NCI-H748 (cell line): ENCODE measurements at regions not wholly inside any gene's neighbourhood (a gene's known extent, or its start where the extent isn't known, plus 50 kb on each side); places are given as distances from the start of the nearest gene placed in this dataset.
A peak's percentile ranks its signal among the peaks of the same experiment; 100 is the strongest.
"Not testable (repeated sequence)": the region's sequence is repeated elsewhere in the genome, so short reads cannot be mapped to it uniquely, and the experiment has no call there.

Experiments
- DNase-seq: peaks from one replicate; lab custom pipeline; 2025; ENCODE audit not compliant: unreplicated experiment; lab: John Stamatoyannopoulos, UW

GRCh38 chr5:23718564-23718963 lies 211.2 kb downstream of the PRDM9 start:
- DNase-seq, result no peak

DNA sequence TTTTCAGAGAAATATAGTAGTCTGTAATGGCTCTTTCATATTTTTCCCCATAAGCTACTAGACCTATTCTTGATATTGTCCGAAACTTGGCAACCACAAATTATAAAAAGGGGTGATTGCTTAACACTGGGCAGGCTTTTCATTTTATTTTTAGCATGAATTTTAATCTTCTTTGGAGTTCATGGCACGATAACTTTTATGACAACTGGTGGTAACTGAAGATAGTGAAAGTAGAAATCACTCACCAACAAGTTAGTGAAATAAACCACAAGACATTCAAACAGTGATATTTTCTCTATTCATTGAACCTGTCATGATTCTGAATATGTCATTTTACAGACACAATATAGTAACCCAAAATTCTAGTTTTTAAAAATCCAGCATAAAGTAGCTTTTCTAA lies 213.9 kb downstream of the PRDM9 start:
- no peak for DNase-seq

DNA sequence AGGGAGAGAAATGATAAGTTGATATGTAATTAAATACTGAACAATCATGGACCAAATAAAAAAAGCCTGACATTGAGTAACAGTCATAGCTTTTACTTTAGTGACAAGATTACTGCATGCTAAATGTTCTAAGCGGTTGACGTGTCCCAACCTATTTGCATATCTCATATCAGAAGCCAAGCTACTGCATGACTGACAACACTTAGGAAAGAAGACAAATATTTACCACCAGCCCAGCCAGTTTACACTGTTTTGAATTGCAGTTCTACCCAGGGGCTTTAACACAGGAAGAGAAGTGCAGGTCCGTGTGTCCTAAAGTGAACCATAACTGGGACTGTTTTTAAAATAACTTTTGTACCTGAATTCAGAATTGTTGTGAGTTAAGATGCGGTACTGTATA lies 219.9 kb downstream of the PRDM9 start:
- peak; percentile 96 for DNase-seq

DNA sequence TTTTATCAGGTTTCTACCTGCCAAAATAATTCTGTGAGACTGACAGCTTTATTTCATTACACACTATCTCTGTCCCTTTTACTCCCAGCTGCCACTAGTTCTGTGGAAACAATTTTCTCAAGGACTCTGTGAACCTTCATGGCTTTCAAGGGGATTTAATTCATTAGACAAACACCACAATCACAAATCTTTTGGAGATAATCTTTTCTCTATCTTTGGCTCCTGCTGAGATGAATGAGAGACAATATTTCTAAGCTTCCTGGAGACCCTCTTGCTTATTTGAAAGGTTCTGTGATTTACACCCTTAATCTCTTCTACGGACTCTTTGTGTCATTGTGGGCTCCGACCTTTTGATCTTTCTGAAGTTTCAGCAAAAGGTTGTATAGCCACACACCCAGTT lies 222.6 kb downstream of the PRDM9 start:
- no peak for DNase-seq

GRCh38 chr5:23740029-23740428 lies 232.6 kb downstream of the PRDM9 start:
- DNase-seq, result peak; percentile 72

DNA sequence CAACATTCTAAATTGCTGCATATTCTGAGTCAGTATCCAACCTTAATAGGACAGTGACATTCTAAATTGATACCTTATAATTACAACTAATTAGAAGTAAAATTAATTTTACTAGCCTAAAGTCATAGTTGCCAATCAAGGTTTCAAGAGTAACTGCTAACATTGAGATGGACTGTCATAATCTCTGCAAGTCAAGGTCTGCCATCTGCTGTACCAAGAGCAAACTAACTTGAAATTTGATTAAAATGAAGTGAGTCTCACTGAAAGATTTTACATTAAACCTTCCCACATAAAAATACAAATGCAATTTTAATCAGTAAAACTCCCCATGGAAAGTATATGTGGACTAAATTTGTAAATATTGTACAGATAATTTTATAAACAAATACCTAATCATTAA lies 235.3 kb downstream of the PRDM9 start:
- DNase-seq, result peak; percentile 25

DNA sequence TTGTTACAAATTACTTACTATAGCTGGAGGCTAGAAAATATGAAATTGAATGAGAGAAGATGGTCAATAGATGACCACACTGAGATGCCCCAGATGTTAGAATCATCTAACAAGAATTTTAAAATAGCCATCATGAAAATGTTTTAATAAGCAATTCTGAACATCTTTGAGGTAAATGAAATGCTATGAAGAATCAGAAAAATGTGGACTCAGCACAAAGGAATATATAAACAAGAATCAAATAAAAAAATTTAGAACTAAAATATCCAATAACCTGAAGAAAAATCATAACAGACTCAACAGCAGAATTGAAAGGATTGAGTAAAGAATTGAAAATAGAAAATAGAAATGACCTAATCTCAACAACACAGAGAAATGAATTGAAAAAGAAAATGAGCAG lies 248.5 kb downstream of the PRDM9 start:
- DNase-seq, result no peak

DNA sequence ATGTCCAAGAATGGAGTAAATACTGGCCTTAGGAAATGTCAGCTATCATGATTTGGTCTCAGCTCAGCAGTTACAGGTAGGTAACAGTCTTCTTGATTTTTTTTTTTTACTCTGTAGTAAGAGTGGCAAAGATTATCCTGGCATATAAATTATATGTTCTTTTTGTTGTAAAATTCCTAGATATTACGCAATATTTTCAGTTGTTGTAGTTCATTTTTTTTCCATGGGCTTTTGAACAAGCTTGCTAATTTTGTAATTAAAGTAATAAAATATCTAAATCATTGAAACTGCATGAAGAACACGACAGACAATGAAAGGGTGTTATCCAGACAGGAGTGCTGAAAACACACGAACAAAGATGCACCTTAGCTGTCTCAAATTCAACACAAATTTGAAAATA lies 249.4 kb downstream of the PRDM9 start:
- DNase-seq, result no peak

DNA sequence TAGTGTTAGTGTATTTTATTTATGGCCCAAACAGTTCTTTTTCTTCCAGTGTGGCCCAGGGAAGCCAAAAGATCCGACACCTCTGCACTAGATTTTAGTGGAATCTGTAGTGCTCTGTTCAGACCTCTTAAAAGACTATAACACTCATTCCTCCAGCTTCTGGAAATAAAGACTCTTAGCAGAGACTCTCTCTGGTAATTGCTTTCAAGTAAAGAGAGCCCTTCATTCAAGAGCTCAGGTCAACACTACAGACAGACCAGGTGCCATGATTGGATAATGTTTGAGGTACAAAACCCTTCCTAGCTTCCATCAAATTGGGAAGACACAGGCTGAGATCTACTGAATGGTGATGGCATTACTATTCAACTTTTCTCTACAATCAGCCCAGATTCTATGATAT lies 255.8 kb downstream of the PRDM9 start:
- DNase-seq, result no peak

GRCh38 chr5:23776684-23777083 lies 269.3 kb downstream of the PRDM9 start:
- DNase-seq, result no peak

GRCh38 chr5:23800307-23800706 lies 292.9 kb downstream of the PRDM9 start:
- peak; percentile 51 for DNase-seq

- peak; percentile 71 for DNase-seq
Measured at GRCh38 chr5:23820765-23821471, 313.5 kb downstream of the PRDM9 start.

- no peak for DNase-seq
Measured at GRCh38 chr5:23823521-23823920, 316.1 kb downstream of the PRDM9 start.

GRCh38 chr5:23825196-23825595 lies 317.8 kb downstream of the PRDM9 start:
- DNase-seq, result no peak

DNA sequence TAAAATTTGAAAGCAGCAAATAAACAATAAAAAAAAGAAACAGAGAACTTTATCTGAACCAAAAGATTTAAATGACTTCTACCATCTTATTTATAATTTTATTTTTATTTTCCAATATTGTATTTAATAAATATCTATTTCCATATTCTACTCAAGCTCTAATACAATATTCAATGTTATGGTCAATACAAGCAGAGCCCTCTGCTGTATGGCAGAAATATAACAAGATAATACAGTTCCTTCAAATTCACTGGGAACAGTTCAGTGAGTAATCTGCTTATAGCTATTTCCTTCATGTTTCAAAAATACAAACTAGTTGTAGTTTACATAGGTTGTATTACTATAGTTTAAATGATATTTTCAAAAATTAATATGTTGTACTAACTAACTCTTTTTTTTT lies 332.7 kb downstream of the PRDM9 start:
- no peak for DNase-seq

DNA sequence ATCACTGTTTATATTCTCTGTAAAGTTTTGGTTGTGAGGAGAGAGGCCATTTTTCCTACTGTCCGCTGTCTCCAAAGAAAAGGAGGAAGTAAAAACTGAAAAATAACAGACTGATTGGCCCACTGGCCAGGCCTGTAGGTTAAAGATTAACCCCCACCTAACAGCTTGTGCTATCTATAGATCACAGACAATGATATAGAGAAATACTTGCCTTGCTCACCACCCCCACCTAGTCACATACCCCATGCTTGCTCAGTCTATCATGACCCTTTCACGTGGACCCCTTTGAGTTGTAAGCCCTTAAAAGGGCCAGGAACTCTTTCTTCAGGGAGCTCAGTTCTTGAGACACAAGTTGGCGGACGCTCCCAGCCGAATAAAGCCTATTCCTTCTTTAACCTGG lies 357.4 kb downstream of the PRDM9 start:
- no peak for DNase-seq

DNA sequence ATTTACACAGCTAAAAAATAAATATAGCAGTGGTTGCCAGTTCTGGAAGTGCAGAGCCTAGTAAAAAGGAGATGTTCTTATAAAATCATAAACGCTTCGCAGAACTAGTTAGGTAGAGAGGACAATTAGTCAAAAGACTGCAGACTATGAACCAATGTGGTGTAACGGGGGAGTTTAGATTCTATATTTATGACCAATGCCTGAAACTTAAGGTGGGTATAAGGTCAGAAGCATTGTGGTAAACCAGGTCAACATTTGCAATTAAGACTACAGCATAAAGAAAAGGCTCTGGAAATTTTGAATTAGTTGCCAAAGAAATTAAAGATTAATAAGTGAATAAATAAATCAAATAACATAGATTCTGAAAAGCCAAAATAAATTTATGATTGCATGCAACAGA lies 370.4 kb downstream of the PRDM9 start:
- DNase-seq, result no peak

- DNase-seq, result no peak
Measured at GRCh38 chr5:23884405-23885031, 377.1 kb downstream of the PRDM9 start.

DNA sequence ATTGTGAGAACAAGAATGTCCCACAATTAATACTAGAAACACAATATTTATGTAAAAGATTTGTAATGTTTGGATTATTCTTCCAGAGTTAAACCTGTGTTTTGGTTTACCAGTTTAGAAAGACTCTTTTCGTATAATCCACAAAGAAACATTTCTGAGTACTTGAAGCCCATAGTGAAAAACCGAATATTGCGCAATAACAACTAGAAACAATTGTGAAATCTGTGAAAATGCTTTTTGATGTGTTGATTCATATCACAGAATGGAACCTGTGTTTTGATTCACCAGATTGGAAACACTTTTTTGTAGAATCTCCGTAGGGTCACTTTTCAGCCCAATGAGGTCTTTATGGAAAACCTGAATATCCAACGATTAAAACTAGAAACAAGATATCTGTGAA lies 386.2 kb downstream of the PRDM9 start:
- no peak for DNase-seq

GRCh38 chr5:23895614-23896013 lies 388.2 kb downstream of the PRDM9 start:
- DNase-seq, result no peak

DNA sequence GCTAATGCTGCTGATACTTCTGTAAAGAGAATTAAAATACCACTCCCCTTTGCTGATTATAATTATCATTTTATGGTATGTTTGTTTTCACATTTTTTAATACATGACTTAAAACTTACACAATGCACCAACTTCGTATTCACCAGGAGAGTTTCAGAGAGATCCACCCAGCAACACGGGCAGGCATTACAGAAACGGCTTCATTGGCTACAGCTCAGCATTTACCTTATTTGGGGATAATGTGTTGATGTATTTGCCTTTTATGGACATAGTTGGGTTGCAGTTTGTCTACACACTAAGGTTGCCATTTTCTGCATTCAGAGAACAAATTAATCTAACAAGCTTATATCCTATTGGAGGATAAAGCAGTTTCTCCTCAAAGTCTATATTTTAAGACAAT lies 423.6 kb downstream of the PRDM9 start:
- peak; percentile 52 for DNase-seq

DNA sequence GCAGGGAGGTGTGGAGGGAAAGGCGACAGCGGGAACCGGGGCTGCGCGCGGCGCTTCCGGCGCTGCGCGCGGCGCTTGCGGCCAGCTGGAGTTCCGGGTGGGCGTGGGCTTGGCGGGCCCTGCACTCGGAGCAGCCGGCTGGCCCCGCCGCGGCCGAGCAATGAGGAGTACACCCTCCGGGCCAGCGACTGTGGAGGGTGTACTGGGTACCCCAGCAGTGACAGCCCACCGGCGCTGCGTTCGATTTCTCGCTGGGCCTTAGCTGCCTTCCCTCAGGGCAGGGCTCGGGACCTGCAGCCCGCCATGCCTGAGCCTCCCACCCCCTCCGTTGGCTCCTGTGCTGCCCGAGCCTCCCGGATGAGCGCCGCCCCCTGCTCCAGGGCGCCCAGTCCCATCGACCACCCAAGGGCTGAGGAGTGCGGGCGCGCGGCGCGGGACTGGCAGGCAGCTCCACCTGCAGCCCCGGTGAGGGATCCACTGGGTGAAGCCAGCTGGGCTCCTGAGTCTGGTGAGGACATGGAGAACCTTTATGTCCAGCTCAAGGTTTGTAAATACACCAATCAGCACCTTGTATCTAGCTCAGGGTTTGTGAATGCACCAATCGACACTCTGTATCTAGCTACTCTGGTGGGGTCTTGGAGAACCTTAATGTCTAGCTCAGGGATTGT lies 444.0 kb downstream of the PRDM9 start:
- not testable (repeated sequence) for DNase-seq
